ENCODE measurements at regions not wholly inside any gene's neighbourhood (a gene's known extent, or its start where the extent isn't known, plus 50 kb on each side); places are given as distances from the start of the nearest gene placed in this dataset.

DNA sequence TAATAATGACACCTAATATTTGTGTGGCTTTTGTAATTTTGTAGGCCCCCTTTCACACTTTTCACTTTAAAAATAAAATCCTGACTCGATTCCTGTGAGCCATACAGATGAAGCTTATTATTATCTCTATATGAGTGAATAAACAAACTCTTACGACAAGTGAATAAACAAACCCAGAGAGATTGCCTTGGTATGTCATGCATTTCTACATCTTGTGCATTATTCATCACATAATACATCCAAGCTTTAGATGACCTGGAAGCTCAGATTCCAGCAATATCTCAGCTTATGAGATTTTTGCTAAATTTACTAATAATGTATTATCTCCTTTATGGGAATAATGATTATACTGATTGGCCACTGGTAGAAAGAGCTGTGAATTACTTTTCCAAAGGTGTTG is 248.2 kb downstream of the TBX18 start:
- no peak overlapping the region for H3K27ac ChIP-seq (ENCODE audit: low read length)
- no peaks in the 10 kb centered on the region for H3K9me3 ChIP-seq (ENCODE audit: insufficient read depth, low read depth, low read length)
- H3K4me3 ChIP-seq (ENCODE audit: low read length) = no peak overlapping the region
- H3K27me3 ChIP-seq (ENCODE audit: insufficient read depth, low read length) = no peaks in the 10 kb centered on the region
- H3K4me1 ChIP-seq (ENCODE audit: insufficient read depth, low read length) = no peaks in the 10 kb centered on the region; the same call in 1 of the 2 replicates
- no peaks in the 10 kb centered on the region for H3K36me3 ChIP-seq (ENCODE audit: insufficient read depth, low read depth, low read length)
- H3K9ac ChIP-seq (ENCODE audit: low read depth, low read length) = no peak overlapping the region

GRCh38 chr6:84515067-84515466 is 249.3 kb downstream of the TBX18 start:
- Histone ChIP-seq H3K27me3 (ENCODE audit: insufficient read depth, low read length) (no peaks in the 10 kb centered on the region), H3K27ac (ENCODE audit: low read length) (no peak overlapping the region), H3K4me3 (ENCODE audit: low read length) (no peak overlapping the region), H3K9ac (ENCODE audit: low read depth, low read length) (no peak overlapping the region), H3K9me3 (ENCODE audit: insufficient read depth, low read depth, low read length) (no peaks in the 10 kb centered on the region), H3K36me3 (ENCODE audit: insufficient read depth, low read depth, low read length) (no peaks in the 10 kb centered on the region), H3K4me1 (ENCODE audit: insufficient read depth, low read length) (no peaks in the 10 kb centered on the region; the same call in 1 of the 2 replicates)

GRCh38 chr6:84514089-84514971 is 250.1 kb downstream of the TBX18 start:
- no peaks in the 10 kb centered on the region for H3K9me3 ChIP-seq (ENCODE audit: insufficient read depth, low read depth, low read length)
- no peaks in the 10 kb centered on the region for H3K4me1 ChIP-seq (ENCODE audit: insufficient read depth, low read length)
- H3K9ac ChIP-seq (ENCODE audit: low read depth, low read length) = no peak overlapping the region
- H3K36me3 ChIP-seq (ENCODE audit: insufficient read depth, low read depth, low read length) = no peaks in the 10 kb centered on the region
- no peaks in the 10 kb centered on the region for H3K27me3 ChIP-seq (ENCODE audit: insufficient read depth, low read length)
- no peak overlapping the region for H3K4me3 ChIP-seq (ENCODE audit: low read length)
- no peak overlapping the region for H3K27ac ChIP-seq (ENCODE audit: low read length)

DNA sequence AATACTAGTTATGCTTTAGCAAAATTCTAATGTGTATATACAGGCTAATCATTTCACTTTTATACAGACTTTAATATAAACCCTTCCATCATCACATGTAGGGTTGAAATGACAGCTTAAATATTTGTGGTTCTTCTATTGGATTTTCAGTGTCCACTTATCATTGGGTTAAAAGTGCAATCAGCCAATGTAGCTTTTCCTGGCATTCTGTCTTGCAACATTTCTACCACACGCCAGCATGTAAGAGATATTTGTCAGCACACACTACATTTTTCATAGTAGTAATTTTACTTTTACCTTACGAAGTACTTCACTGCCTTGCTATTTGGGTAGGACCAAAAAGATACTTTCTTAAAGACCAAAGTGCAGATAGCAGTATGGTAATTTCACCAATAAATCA is 252.0 kb downstream of the TBX18 start:
- Histone ChIP-seq H3K27me3 (ENCODE audit: insufficient read depth, low read length) (no peaks in the 10 kb centered on the region), H3K9ac (ENCODE audit: low read depth, low read length) (no peak overlapping the region), H3K36me3 (ENCODE audit: insufficient read depth, low read depth, low read length) (no peaks in the 10 kb centered on the region), H3K4me3 (ENCODE audit: low read length) (no peak overlapping the region), H3K27ac (ENCODE audit: low read length) (no peak overlapping the region), H3K4me1 (ENCODE audit: insufficient read depth, low read length) (no peaks in the 10 kb centered on the region), H3K9me3 (ENCODE audit: insufficient read depth, low read depth, low read length) (no peaks in the 10 kb centered on the region)

GRCh38 chr6:84511929-84512328 is 252.5 kb downstream of the TBX18 start:
- no peak overlapping the region for H3K4me3 ChIP-seq (ENCODE audit: low read length)
- H3K36me3 ChIP-seq (ENCODE audit: insufficient read depth, low read depth, low read length) = no peaks in the 10 kb centered on the region
- no peaks in the 10 kb centered on the region for H3K4me1 ChIP-seq (ENCODE audit: insufficient read depth, low read length)

DNA sequence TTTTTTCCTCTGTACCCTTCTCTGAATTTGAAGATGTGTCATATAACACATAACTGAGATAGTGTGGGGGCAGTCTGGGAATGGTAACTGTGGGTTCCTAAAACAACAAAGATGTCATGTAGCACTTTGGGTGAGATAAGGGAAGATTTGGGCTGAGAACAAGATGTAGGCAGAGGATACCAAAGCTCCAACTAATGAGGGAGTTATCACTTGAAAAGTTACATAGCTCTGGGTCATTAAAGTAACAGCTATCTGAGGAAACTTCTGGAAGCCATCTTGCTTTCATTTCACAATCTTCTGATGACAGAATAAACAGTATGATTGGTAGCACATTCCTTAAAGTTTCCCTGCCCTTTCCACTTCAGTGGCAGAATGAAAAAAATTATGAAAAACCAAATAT is 255.4 kb downstream of the TBX18 start:
- H3K4me1 ChIP-seq (ENCODE audit: insufficient read depth, low read length) = no peaks in the 10 kb centered on the region
- H3K9ac ChIP-seq (ENCODE audit: low read depth, low read length) = no peak overlapping the region
- H3K27ac ChIP-seq (ENCODE audit: low read length) = no peak overlapping the region
- no peak overlapping the region for H3K4me3 ChIP-seq (ENCODE audit: low read length)
- no peaks in the 10 kb centered on the region for H3K36me3 ChIP-seq (ENCODE audit: insufficient read depth, low read depth, low read length)
- H3K27me3 ChIP-seq (ENCODE audit: insufficient read depth, low read length) = no peaks in the 10 kb centered on the region
- no peaks in the 10 kb centered on the region; the same call in 1 of the 2 replicates for H3K9me3 ChIP-seq (ENCODE audit: insufficient read depth, low read depth, low read length)

More at GRCh38 chr6:84511929-84512328, 252.5 kb downstream of the TBX18 start:
- H3K9me3 ChIP-seq (ENCODE audit: insufficient read depth, low read depth, low read length) = no peaks in the 10 kb centered on the region
- H3K9ac ChIP-seq (ENCODE audit: low read depth, low read length) = no peak overlapping the region
- no peak overlapping the region for H3K27ac ChIP-seq (ENCODE audit: low read length)
- no peaks in the 10 kb centered on the region for H3K27me3 ChIP-seq (ENCODE audit: insufficient read depth, low read length)

- Histone ChIP-seq H3K4me1 (ENCODE audit: insufficient read depth, low read length) (no peaks in the 10 kb centered on the region), H3K27me3 (ENCODE audit: insufficient read depth, low read length) (no peaks in the 10 kb centered on the region), H3K36me3 (ENCODE audit: insufficient read depth, low read depth, low read length) (no peaks in the 10 kb centered on the region), H3K4me3 (ENCODE audit: low read length) (no peak overlapping the region), H3K27ac (ENCODE audit: low read length) (no peak overlapping the region), H3K9me3 (ENCODE audit: insufficient read depth, low read depth, low read length) (no peaks in the 10 kb centered on the region; the same call in 1 of the 2 replicates), H3K9ac (ENCODE audit: low read depth, low read length) (no peak overlapping the region)
Measured at GRCh38 chr6:84508334-84508733, 256.1 kb downstream of the TBX18 start.

- Histone ChIP-seq H3K4me3 (ENCODE audit: low read length) (no peak overlapping the region), H3K4me1 (ENCODE audit: insufficient read depth, low read length) (peaks cover 6% of the 10 kb centered on the region; the same call in 1 of the 2 replicates), H3K9ac (ENCODE audit: low read depth, low read length) (no peak overlapping the region), H3K9me3 (ENCODE audit: insufficient read depth, low read depth, low read length) (peaks cover 4% of the 10 kb centered on the region), H3K36me3 (ENCODE audit: insufficient read depth, low read depth, low read length) (no peaks in the 10 kb centered on the region), H3K27me3 (ENCODE audit: insufficient read depth, low read length) (no peaks in the 10 kb centered on the region), H3K27ac (ENCODE audit: low read length) (no peak overlapping the region)
Measured at GRCh38 chr6:84504025-84504424, 260.4 kb downstream of the TBX18 start.

- Histone ChIP-seq H3K4me1 (ENCODE audit: insufficient read depth, low read length) (peaks cover 6% of the 10 kb centered on the region; the same call in 1 of the 2 replicates), H3K27ac (ENCODE audit: low read length) (no peak overlapping the region), H3K9me3 (ENCODE audit: insufficient read depth, low read depth, low read length) (peaks cover 4% of the 10 kb centered on the region), H3K9ac (ENCODE audit: low read depth, low read length) (no peak overlapping the region), H3K36me3 (ENCODE audit: insufficient read depth, low read depth, low read length) (no peaks in the 10 kb centered on the region), H3K4me3 (ENCODE audit: low read length) (no peak overlapping the region), H3K27me3 (ENCODE audit: insufficient read depth, low read length) (no peaks in the 10 kb centered on the region)
Measured at GRCh38 chr6:84501315-84501714, 263.1 kb downstream of the TBX18 start.

GRCh38 chr6:84500726-84501125 is 263.7 kb downstream of the TBX18 start:
- H3K27ac ChIP-seq (ENCODE audit: low read length) = no peak overlapping the region
- no peak overlapping the region for H3K4me3 ChIP-seq (ENCODE audit: low read length)
- H3K27me3 ChIP-seq (ENCODE audit: insufficient read depth, low read length) = no peaks in the 10 kb centered on the region
- no peaks in the 10 kb centered on the region for H3K36me3 ChIP-seq (ENCODE audit: insufficient read depth, low read depth, low read length)
- peaks cover 6% of the 10 kb centered on the region; the same call in 1 of the 2 replicates for H3K4me1 ChIP-seq (ENCODE audit: insufficient read depth, low read length)
- H3K9ac ChIP-seq (ENCODE audit: low read depth, low read length) = no peak overlapping the region
- peaks cover 4% of the 10 kb centered on the region; the same call in 1 of the 2 replicates for H3K9me3 ChIP-seq (ENCODE audit: insufficient read depth, low read depth, low read length)

DNA sequence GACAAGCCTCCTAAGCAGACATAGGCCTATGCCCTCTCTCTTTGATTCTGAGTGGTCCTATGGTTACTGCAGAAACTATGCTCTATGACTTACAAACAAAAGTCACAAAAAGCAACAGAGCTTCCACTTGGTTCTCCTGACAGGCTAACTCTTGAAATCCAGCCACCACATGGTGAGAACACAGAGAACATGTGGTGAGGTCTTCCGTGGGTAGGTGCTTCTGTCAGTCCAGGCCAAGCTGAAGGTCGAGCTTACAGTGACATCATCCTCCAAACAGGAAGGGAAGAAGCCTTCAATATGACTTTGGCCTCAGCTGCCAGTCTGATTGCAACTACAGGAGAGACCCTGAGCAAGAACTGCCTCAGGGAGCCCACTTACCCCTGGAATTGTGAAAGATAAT is 265.5 kb downstream of the TBX18 start:
- Histone ChIP-seq H3K4me3 (ENCODE audit: low read length) (no peak overlapping the region), H3K27ac (ENCODE audit: low read length) (no peak overlapping the region), H3K9me3 (ENCODE audit: insufficient read depth, low read depth, low read length) (peaks cover 4% of the 10 kb centered on the region; the same call in 1 of the 2 replicates), H3K9ac (ENCODE audit: low read depth, low read length) (no peak overlapping the region), H3K27me3 (ENCODE audit: insufficient read depth, low read length) (no peaks in the 10 kb centered on the region), H3K4me1 (ENCODE audit: insufficient read depth, low read length) (peaks cover 6% of the 10 kb centered on the region; the same call in 1 of the 2 replicates), H3K36me3 (ENCODE audit: insufficient read depth, low read depth, low read length) (no peaks in the 10 kb centered on the region)
